ENCODE measurements at regions not wholly inside any gene's neighbourhood (a gene's known extent, or its start where the extent isn't known, plus 50 kb on each side); places are given as distances from the start of the nearest gene placed in this dataset.

GRCh38 chr2:189236066-189236465 is 56.5 kb upstream of the COL5A2 start:
- TF ChIP-seq CTCF (IDR thresholded peaks at IDR 0.05; ENCODE audit: low read depth, low read length, missing input control) (no peak), TAF1 (conservative IDR thresholded peaks at IDR 0.05) (no peak), FOXA1 (IDR thresholded peaks at IDR 0.05) (no peak)

All from liver (tissue), 3 donors.